Right atrium auricular region (tissue), 2 donors: ENCODE measurements at regions not wholly inside any gene's neighbourhood (a gene's known extent, or its start where the extent isn't known, plus 50 kb on each side); places are given as distances from the start of the nearest gene placed in this dataset.

Source experiments
- DNase-seq: peaks from one replicate; pipeline ENCODE4 v3.0.0-alpha.2; 2019; ENCODE audit warnings: low spot score
- H3K27ac ChIP-seq, 2 donors: fragments of 200-600 bp; sonication (generic); 1 replicate in 1 of 2; 2 replicates in 1 of 2; pipeline ENCODE4 v1.5.1; 2016 to 2019
- H3K27me3 ChIP-seq, 2 donors: fragments of 200-600 bp; sonication (generic); one replicate each; pipeline versions ENCODE4 v1.5.1 to v1.6.0; 2017 to 2019
- H3K36me3 ChIP-seq: fragments of 200-600 bp; sonication (generic); one replicate; pipeline ENCODE4 v1.5.1; 2016
- H3K4me1 ChIP-seq, 2 donors: fragments of 200-600 bp; sonication (generic); one replicate each; pipeline versions ENCODE4 v1.5.1 to v1.6.0; 2017 to 2019
- H3K4me3 ChIP-seq, 2 donors: fragments of 200-600 bp; sonication (generic); 1 replicate in 1 of 2; 2 replicates in 1 of 2; pipeline ENCODE4 v1.5.1; 2017 to 2019; ENCODE audit warnings: mild to moderate bottlenecking in 1 of 2, moderate library complexity in 1 of 2
- H3K9me3 ChIP-seq, 2 donors: fragments of 200-600 bp; sonication (generic); one replicate each; pipeline ENCODE4 v1.5.1; 2019
- TF ChIP-seq, protein P1 (sequence below), 2 donors: fragments of 200-600 bp; sonication (generic); IDR thresholded peaks; one replicate each; pipeline ENCODE4 v1.5.1; 2019; ENCODE audit warnings: antibody characterized with exemption in 2 of 2

DNA sequence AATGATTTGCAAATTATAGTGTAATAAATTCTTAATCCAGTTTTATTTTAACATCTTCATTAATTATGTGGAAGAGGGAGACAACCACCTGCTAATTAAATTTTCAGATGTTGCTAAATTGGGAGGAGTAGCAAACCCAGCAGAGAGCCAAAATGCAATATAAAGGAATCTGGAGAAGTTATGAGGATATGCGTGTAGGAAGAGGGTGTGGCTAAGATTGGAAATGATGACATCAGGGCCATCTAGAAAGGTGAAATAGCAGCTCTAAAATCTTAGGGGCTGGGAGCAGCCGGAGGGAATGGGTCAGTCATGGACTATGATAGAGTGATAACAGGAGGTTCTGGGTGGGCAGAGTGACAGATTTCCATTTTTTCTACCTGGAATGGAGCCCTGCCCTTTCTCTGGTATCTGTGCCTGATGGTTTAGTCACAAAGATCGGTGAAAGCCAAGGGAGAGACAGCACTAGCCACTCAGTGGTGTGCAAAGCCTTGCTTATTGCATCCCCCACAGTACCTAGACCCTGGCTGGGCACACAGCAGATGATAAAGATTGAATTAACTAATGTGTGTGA, 379.2 kb upstream of the CELF4 start:
- DNase-seq = no peak
- H3K4me3 ChIP-seq = no peak overlapping the region
- H3K9me3 ChIP-seq = no peaks in the 10 kb centered on the region
- no peaks in the 10 kb centered on the region for H3K36me3 ChIP-seq
- no peak overlapping the region for H3K27ac ChIP-seq
- H3K27me3 ChIP-seq = no peaks in the 10 kb centered on the region
- no peaks in the 10 kb centered on the region for H3K4me1 ChIP-seq
- TF ChIP-seq, protein P1, sequence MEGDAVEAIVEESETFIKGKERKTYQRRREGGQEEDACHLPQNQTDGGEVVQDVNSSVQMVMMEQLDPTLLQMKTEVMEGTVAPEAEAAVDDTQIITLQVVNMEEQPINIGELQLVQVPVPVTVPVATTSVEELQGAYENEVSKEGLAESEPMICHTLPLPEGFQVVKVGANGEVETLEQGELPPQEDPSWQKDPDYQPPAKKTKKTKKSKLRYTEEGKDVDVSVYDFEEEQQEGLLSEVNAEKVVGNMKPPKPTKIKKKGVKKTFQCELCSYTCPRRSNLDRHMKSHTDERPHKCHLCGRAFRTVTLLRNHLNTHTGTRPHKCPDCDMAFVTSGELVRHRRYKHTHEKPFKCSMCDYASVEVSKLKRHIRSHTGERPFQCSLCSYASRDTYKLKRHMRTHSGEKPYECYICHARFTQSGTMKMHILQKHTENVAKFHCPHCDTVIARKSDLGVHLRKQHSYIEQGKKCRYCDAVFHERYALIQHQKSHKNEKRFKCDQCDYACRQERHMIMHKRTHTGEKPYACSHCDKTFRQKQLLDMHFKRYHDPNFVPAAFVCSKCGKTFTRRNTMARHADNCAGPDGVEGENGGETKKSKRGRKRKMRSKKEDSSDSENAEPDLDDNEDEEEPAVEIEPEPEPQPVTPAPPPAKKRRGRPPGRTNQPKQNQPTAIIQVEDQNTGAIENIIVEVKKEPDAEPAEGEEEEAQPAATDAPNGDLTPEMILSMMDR (IDR thresholded peaks at IDR 0.05) = no peak

- TF ChIP-seq, protein P1 (IDR thresholded peaks at IDR 0.05) = no peak
- H3K27me3 ChIP-seq = no peaks in the 10 kb centered on the region
- H3K36me3 ChIP-seq = no peaks in the 10 kb centered on the region
- no peaks in the 10 kb centered on the region for H3K4me1 ChIP-seq
- no peak for DNase-seq
- H3K4me3 ChIP-seq = no peak overlapping the region
- no peak overlapping the region for H3K27ac ChIP-seq
- no peaks in the 10 kb centered on the region for H3K9me3 ChIP-seq
These were observed 371.7 kb upstream of the CELF4 start for GRCh38 chr18:37937287-37937686.

- Histone ChIP-seq H3K27ac (no peak overlapping the region), H3K4me3 (no peak overlapping the region), H3K4me1 (no peaks in the 10 kb centered on the region), H3K36me3 (no peaks in the 10 kb centered on the region), H3K27me3 (no peaks in the 10 kb centered on the region), H3K9me3 (no peaks in the 10 kb centered on the region)
- DNase-seq = no peak
- TF ChIP-seq, protein P1 (IDR thresholded peaks at IDR 0.05) = no peak
These were observed 369.5 kb upstream of the CELF4 start for GRCh38 chr18:37935086-37935485.

- no peaks in the 10 kb centered on the region for H3K4me1 ChIP-seq
- H3K27ac ChIP-seq = no peak overlapping the region
- H3K9me3 ChIP-seq = no peaks in the 10 kb centered on the region
- H3K36me3 ChIP-seq = no peaks in the 10 kb centered on the region
- no peaks in the 10 kb centered on the region for H3K27me3 ChIP-seq
- H3K4me3 ChIP-seq = no peak overlapping the region
- no peak for DNase-seq
- TF ChIP-seq, protein P1 (IDR thresholded peaks at IDR 0.05) = no peak
These were observed 365.0 kb upstream of the CELF4 start for GRCh38 chr18:37930640-37931039.

DNA sequence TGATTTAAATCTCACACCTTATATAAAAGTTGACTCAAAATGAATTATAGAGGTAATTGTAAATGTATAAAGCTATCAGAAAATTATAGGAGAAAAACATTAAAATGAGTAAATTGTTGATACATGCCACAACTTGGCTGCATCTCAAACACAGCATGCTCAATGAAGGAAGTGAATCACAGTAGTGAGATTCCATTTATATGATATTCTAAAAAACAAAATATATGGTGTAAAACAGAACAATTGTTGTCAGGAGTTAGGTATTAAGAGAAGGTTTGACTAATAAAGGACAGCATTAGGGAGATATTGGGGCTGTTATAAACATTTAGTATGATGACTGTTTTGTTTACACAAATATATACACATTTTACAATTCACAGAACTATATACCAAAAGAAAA, 356.6 kb upstream of the CELF4 start:
- H3K4me3 ChIP-seq = no peak overlapping the region
- no peak overlapping the region for H3K27ac ChIP-seq
- TF ChIP-seq, protein P1 (IDR thresholded peaks at IDR 0.05) = no peak
- DNase-seq = no peak
- no peaks in the 10 kb centered on the region for H3K27me3 ChIP-seq
- no peaks in the 10 kb centered on the region for H3K36me3 ChIP-seq
- H3K4me1 ChIP-seq = no peaks in the 10 kb centered on the region
- no peaks in the 10 kb centered on the region for H3K9me3 ChIP-seq

DNA sequence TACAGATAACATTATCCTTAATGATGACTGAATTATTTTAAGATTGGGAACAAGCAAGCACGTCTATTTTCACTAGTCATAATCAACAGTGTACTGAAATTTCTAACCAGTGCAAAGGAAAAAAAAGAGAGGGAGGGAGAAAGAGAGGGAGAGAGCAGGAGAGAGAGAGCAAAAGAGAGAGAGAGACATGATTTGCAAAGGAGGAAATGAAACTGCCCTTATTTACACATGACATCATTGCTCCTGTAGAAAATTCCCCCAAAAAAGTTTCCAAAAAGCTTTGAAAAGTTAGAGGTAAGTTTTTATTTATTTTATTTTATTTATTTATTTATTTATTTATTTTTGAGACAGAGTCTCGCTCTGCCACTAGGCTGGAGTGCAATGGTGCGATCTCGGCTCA, 355.3 kb upstream of the CELF4 start:
- TF ChIP-seq, protein P1 (IDR thresholded peaks at IDR 0.05) = no peak
- Histone ChIP-seq H3K36me3 (no peaks in the 10 kb centered on the region), H3K4me3 (no peak overlapping the region), H3K27me3 (no peaks in the 10 kb centered on the region), H3K4me1 (no peaks in the 10 kb centered on the region), H3K9me3 (no peaks in the 10 kb centered on the region), H3K27ac (no peak overlapping the region)
- no peak for DNase-seq
